GM19372 (cell line): ENCODE measurements at regions not wholly inside any gene's neighbourhood (a gene's known extent, or its start where the extent isn't known, plus 50 kb on each side); places are given as distances from the start of the nearest gene placed in this dataset.

ENCODE experiments used
- ATAC-seq: cut with Tn5 transposase; IDR thresholded peaks from one replicate; pipeline ENCODE4 v1.9.1; 2021; ENCODE audit warnings: mild to moderate bottlenecking, low read depth, moderate library complexity; ENCODE audit not compliant: unreplicated experiment

DNA sequence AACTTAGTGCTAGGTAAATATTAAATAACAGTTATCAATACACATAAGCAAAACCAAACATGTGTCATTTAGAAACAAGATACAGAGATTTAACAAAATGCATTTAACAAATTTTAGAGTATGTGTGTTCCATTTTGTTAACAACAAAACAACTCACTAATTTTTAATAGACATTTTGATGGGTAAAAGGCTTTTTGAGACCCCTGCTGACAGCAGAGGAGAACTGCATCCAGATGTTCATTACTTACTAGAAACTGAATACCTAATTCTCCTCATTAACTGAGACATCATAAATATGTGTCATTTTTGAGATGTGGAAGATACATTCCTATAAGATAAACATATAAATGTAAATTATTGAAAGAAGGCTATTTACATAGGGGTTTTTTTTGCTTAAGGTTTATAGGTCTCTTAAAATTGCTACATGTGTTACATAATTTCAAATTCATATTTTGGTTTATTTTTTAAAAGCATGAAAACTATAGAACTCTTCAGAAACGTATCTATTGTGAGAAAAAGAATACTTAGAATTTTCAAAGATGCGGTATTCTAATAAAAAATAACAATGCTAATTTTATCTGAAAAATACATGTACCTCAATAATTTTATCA lies 1009.8 kb downstream of the TUSC7 start:
- peak; percentile 57 for ATAC-seq

DNA sequence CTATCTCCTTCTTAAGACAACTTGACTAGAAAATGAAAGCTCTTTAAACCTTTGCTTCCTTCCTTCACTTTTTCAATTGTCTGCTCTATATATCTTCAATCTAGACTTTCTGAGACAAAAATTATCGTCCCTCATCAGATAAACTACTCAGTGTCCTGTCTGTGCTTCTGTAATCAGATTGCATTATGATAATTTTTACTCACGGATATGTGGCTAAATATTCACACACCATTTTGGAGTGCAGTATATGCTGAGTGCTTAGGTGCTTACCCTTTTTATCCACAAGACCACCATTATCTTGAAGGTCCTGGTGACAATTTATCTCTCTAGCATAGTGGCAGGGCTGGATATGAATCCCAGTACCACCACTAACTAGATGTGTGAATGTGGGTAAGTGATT lies 1012.3 kb downstream of the TUSC7 start:
- ATAC-seq = no peak

DNA sequence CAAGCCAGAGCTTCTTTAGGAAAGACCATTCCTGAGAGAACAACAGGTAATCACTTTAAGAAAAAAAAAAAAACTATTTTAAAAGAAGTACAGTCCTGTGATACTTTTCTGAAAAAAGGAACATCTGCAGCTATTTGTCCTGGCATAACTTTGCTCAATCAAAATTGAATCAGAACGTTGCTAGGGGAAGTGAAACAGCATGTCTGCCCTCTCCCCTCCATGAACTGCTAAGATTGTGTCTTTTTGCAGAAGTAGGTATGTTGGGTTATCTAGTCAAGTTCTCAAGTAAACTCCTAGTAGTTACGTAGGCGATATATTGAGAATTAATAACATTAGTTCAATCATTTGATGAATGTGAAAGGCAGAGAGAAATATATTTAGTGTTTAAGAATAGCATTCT lies 1013.3 kb downstream of the TUSC7 start:
- no peak for ATAC-seq

DNA sequence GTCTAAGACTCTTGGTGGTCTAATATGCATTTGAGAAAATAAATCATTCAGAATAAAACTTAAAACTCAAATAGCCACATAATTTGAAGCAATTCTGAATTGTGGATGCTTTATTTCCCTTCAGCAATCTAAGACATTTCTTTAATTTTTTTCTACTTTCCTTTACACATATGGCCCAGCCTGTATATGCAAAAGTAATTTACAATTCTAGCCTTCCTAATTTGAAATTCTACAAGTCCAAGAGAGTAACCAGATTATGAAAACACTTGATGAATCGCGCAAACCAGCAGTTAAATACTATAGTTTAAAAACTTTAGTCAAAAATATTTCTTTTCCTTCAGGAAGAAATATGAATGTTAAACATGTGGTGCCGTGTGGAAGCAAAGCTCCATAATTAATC lies 1014.2 kb downstream of the TUSC7 start:
- no peak for ATAC-seq

DNA sequence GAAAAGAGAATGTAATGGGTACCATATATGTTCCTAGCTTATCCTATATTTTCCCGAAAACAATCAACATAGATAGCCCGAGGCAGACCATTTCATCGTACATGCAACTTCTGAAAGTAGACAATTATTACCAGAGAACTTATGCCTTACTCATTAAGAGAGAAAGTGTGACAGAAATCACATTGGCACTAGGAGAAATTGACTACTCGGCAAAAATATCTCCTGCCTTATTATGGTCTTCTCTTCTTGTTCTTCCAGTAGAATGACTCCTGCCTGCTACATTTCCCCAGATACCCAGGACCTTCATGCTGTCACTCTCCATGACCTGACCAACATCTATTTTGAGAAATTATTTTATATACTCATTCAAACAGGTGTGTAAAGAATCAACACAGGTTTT lies 1015.7 kb downstream of the TUSC7 start:
- no peak for ATAC-seq

DNA sequence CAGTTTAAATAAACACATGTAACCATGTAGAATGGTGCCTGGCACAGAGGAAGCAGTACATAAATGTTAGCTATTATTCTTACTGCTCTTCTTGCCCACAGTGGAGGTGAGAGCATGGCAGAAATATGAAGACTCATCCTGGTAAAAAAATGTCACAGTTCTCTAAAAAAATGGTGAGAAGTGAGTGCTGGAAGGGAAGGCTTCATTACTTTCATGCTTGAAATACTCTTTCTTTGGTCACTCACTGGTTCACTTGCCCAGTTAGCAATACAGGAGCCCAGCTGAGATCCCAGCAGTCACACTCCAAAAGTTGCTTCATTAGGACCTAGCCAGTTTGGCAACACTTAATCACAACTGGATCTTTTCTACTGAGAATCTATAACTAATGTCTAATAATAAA lies 1017.2 kb downstream of the TUSC7 start:
- no peak for ATAC-seq

DNA sequence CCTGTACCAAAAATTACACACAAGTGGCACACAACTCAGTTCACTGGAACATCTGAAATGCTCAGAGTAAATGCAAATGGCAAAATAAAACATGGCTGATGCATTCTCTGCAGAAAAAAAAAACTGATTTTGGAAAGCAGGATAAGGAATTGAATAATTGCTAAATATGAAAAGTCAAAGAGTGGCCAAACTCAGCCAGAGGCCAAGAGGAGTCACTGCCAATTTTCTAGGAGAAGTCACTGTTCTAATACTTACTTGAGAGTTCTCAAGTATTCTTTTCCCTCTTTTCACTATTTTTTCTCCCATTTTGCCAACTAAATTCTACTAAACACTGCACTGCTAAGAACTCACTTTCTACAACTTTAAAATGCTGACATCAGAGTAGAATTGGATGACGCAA lies 1018.6 kb downstream of the TUSC7 start:
- ATAC-seq = no peak

DNA sequence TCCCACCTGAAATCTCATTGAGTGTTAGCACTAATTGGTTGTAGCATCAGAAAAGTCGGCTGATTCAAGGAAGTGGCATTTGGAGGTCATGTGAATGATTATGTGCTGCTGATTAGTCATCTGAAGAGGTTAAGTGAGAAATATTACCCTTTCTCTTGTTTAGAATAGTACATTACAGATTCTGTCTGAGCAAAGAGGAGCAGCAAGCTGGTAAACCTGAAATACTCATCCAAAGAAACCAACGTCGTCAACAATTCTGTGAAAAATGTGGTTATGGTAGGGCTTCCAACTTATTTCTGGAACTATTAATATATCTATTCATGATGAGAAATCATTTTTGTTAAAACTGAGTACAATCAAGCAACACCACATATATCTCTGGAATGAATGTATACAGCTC lies 1024.9 kb downstream of the TUSC7 start:
- no peak for ATAC-seq

DNA sequence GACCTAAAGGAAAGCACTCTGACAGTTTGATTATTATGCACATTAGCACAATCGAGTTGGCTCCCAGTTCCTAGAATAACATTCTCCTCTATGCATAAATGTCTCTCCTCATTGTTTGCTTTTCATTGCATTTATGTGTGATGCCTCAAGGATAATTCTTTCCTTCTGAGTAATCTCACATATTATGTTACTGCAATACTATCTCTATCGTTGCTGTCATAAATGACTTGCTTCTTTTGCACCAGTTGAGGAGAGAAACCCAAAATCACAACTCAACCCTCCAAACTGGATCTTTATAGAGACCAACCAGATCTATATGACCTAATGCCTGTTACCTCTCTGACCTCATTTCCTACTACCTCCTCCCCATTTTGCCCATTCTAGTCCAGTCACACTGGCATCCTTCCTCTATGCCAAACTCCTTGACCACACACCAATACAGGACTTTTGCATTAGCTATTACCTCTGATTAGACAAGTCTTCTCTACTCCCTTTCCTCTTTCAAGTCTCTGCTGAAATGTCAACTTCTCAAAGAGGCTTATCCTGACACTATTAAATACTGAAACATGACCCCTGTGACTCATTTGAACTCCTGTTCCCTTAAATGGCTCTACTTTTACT lies 1026.0 kb downstream of the TUSC7 start:
- ATAC-seq = no peak

DNA sequence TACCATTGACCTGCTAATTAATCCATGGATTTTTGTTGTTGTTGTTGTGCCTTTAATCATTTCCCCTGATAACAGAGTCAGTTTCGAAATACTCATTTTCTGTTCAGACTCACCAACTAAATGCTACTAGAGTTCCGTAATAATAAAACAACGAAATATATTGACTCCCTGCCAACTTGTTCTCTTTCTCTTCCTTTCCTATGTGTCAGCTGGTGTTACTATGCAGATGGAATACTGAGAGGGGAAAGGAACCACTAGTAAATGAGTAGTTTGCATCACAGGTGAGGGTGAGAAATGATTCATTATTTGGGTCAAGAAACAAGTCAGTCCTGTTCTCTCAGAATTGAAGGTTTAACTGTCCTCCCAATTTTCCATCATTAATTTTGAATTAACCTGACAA lies 1027.3 kb downstream of the TUSC7 start:
- no peak for ATAC-seq

DNA sequence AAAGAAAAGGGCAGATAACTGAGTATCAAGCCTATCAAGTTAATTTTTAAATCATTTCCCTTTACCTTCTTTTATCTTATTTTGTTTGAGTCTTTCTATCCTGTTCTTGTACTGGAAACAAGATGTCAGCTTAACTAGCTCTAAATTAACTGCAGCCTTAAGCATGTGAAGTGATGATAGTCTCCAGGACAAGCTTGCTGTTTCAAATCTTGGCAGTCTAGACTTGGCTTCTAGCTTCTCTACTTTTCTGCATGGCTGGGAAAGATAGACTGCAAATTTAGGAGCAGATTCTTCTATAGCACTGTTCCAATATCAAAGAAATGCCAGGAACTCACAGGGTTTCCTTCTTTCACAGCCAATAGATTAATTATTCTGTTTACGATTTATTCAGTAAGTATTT lies 1034.4 kb downstream of the TUSC7 start:
- ATAC-seq = no peak

DNA sequence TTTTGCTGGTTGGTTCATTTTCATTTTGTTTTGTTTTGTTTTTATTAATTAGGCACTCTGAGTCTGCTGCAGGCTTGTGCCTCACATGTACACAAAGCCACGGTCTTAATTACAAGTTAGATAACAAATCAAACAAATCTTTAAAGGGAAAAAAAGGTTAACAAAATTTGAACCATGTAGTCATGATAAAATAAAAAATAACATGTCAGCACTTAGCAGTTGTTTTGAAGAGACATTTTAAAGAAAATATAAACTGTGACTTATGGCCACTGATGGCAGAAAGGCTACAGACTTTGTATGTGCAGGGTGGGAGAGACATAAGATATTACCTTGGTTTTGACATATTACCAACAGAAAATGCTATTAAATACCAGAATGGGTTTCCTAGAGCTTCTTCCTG lies 1035.4 kb downstream of the TUSC7 start:
- ATAC-seq = no peak

DNA sequence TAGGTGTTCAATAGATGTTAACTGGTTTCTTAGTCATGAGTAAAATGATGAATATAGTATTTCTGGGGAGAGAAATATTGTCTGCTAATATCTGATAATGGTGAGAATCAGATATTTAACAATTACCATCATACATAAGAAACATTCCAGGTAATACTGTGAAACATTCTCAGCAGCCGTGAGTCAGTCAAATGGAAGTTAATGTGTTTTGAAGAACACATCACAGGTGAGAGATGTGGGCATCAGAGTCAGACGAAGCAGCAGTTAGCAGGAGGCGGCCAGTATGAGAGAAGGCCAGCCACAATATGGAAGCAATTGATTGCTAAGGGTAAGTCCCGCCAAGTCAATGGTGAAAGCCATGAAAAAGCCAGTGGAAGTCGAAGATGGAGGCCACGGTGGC lies 1035.9 kb downstream of the TUSC7 start:
- no peak for ATAC-seq

DNA sequence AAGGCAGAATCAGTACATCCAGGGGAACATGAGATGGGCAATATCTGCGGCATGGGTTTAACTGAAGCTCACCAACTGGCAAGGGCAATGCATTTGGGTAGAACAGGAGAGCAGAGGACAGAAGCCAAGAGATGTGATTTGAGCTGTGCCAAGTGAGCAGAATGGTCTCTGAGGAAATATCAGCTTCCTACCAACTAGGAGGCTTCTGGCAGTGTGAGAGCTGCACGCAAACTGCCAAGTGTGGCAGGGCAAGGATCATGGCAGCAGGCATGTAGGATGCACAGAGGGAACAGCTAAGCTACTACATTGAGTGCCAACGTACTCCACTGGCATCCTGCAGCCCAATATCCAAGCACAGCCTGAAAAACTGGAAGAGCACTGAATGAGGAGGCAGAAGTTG lies 1036.5 kb downstream of the TUSC7 start:
- no peak for ATAC-seq

DNA sequence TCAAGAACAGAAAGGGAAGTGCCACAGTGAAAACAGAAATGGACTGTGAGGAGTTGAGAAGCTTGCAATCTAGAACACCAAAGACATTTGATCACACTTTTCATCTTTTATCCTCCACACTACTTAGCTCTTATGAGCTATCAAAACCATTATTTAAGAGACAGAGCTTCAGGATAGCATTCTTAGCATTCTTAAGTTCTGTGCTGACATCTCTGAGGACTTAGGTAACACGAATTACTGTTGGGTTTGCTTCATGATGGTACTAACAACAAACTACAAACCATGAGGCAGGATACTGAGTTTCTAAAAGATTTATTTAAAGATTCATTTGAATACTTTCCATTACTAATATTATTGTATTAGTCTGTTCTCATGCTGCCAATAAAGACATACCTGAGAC lies 1038.6 kb downstream of the TUSC7 start:
- no peak for ATAC-seq

DNA sequence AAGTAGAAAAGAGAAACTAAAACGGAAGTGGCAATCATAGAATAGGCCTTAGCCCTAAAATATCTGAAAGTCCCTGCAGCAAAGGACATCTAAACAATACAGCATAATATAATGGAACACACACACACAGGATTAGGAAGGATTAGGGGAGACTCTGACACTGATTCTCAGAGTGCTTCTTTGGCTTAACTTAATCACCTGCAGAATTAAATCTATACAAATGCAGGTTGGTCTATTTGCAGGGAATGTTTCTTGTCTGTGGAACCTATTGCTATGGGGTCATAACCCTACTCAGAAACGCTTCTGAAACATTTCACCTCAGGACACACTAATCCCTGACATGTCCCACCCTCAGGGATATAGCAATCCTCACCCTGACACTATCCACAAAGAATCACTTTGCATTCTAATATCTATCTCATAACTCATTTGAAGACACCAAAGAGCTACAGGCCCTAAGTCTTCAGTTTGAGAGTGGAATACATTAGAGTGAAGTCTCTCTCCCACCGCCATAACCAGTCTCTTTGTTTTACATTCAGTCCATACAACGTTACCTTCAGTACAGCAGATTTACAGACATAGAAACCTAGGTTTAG lies 1041.2 kb downstream of the TUSC7 start:
- no peak for ATAC-seq

DNA sequence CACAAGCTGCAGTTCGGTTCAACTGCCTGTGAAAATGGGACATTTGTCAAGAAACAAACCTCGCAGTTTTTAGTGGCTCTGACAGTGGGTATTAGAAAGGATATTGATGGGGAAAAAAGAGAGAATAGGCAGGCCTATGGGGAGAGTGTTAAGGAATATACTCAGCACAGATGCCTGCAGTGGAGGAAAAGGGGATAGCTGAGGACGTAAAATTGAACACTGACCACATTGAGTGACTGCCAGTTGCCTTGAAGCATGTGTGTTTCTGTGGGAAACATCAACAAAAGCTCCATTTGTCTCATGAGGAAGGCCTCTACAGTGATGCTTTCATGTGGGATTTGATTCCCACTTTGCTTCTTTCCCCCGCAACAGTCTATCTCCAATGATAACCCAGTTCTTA lies 1042.1 kb downstream of the TUSC7 start:
- no peak for ATAC-seq

DNA sequence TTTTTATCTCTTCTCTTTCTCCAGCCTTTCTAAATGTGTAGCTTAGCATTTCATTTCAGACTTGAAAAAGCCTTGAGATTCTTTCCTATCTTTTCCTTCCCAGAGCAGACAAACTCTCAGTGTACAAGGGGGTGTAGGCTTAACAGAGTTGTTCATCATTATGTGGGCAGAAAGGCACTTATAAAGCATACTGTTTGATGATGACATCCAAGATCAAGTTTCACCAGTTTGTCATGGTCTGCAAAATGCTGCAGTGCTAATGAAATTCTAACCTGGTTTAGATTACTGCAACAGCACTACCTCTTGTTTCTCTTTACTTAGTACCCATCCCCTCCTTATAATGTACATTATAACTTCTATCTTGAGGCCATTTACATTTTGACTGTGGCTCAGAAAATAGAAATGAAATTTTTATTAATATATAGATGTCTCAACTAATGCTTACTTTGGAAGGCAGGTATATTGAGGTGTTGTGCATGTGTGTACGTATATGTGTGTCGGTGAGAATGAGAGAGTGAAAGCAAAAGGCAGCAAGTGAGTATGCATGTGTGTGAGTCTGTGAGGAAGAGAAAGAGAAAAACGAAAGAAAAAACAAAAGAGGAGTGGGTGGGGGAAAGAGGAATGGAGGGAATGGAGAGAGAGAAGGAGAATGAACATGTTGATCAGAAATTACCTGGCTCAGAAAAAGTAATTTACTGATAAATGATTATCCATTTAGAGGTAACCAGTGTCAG lies 1043.6 kb downstream of the TUSC7 start:
- ATAC-seq = no peak

DNA sequence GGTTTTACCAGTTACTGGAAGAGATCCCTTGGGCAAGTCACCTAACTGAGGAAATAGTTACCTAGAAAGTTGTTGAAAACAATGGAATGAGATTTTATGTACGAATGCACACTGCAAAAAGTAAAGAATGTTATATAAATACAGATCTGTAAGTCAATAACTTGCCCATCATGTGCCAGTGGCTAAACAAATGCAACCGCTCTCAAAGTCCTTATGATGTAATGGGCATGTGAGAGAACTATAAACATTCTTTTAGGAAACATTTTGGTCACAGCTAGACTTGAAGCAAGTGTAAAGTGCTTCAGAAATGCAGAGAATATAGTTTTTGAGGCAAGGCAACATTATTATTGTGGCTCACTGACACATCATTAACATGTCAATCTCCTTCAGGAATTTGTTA lies 1044.5 kb downstream of the TUSC7 start:
- ATAC-seq = no peak

DNA sequence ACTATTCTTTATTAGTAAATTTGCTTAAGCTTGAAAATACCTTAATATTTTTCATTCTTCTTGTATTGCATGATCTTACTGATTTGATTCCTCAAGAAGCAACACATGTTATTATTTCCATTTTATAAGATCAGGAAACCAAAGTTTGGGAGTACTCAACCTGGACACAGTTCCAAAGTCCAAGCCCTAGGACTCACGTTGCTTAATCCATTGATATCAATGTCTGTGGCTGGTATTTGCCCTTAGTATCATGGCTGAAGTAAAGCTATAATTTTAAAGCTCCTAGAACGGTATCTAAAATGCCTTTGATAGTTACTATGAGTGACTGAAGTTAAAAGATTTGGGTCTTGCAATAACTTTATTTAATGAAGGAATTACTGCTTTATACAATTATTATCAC lies 1045.3 kb downstream of the TUSC7 start:
- ATAC-seq = no peak

DNA sequence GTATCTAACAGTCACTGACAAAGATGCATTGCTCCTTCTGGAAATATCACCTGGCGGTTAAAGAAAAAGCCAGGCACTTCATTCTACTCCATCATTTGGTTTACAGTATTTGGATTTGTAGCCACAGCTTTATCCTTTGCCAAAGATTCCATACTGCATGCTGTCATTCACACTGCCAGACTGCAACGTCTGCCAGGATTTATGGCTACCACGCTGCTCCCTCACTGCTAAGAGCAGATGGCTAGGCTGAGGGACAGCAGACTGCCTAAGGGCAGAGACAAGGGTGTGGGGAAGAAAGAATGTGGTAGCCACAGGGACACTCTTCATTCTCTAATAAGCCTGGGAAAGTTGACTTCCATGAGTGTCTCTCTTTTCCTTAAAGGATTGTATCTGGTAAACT lies 1047.0 kb downstream of the TUSC7 start:
- ATAC-seq = no peak
